Fibroblast of lung (primary cell): ENCODE measurements at regions not wholly inside any gene's neighbourhood (a gene's known extent, or its start where the extent isn't known, plus 50 kb on each side); places are given as distances from the start of the nearest gene placed in this dataset.

Experiments used
- EZH2 ChIP-seq: IDR thresholded peaks from 2 replicates; pipeline ENCODE4 v1.5.1; 2012; ENCODE audit warnings: low read length, control low read depth, mild to moderate bottlenecking; ENCODE audit errors: missing control alignments
- TF ChIP-seq, protein P1 (sequence below), 2 donors: IDR thresholded peaks in 1 of 2; conservative IDR thresholded peaks in 1 of 2; 1 replicate in 1 of 2; 2 replicates in 1 of 2; pipeline ENCODE4 v1.5.1; 2011 to 2012; ENCODE audit warnings: low read length in 2 of 2, control low read depth in 1 of 2, inconsistent platforms in 1 of 2, low read depth in 1 of 2, mild to moderate bottlenecking in 1 of 2

DNA sequence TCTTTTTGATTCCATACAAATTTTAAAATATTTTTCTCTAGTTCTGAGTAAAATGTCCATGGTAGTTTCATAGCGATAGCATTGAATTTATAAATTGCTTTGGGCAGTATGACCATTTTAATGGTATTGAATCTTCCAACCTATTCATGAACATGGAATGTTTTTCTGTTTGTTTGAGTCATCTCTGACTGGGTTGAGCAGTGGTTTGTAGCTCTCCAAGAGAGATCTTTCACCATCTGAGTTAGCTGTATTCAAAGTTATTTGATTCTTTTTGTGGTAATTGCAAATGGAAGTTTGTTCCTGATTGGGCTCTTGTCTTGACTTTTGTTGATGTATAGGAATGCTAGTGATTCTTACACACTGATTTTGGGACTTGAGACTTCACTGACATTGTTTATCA is 136.3 kb upstream of the HSFY2 start:
- TF ChIP-seq, protein P1, sequence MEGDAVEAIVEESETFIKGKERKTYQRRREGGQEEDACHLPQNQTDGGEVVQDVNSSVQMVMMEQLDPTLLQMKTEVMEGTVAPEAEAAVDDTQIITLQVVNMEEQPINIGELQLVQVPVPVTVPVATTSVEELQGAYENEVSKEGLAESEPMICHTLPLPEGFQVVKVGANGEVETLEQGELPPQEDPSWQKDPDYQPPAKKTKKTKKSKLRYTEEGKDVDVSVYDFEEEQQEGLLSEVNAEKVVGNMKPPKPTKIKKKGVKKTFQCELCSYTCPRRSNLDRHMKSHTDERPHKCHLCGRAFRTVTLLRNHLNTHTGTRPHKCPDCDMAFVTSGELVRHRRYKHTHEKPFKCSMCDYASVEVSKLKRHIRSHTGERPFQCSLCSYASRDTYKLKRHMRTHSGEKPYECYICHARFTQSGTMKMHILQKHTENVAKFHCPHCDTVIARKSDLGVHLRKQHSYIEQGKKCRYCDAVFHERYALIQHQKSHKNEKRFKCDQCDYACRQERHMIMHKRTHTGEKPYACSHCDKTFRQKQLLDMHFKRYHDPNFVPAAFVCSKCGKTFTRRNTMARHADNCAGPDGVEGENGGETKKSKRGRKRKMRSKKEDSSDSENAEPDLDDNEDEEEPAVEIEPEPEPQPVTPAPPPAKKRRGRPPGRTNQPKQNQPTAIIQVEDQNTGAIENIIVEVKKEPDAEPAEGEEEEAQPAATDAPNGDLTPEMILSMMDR (conservative IDR thresholded peaks at IDR 0.05 in 1 of 2, IDR thresholded peaks at IDR 0.05 in 1 of 2; ENCODE audit: low read depth in 1 of 2, low read length in 2 of 2) = no peak
- TF ChIP-seq EZH2 = no peak
